Myocyte (in vitro differentiated cells): ENCODE measurements at regions not wholly inside any gene's neighbourhood (a gene's known extent, or its start where the extent isn't known, plus 50 kb on each side); places are given as distances from the start of the nearest gene placed in this dataset.

Experiments used
- DNase-seq: peaks from one replicate; pipeline ENCODE4 v3.0.0-alpha.2; 2012; ENCODE audit warnings: low read depth

GRCh38 chr12:71240946-71241345 lies 83.1 kb upstream of the TSPAN8 start:
- no peak for DNase-seq

GRCh38 chr12:71239731-71240130 lies 81.9 kb upstream of the TSPAN8 start:
- no peak for DNase-seq

GRCh38 chr12:71237128-71237527 lies 79.3 kb upstream of the TSPAN8 start:
- DNase-seq: no peak

GRCh38 chr12:71236133-71236660 lies 78.4 kb upstream of the TSPAN8 start:
- no peak for DNase-seq

- no peak for DNase-seq
These were observed 75.3 kb upstream of the TSPAN8 start for GRCh38 chr12:71233083-71233482.

- DNase-seq: no peak
These were observed 72.7 kb upstream of the TSPAN8 start for GRCh38 chr12:71230542-71230941.

GRCh38 chr12:71223139-71223538 lies 65.3 kb upstream of the TSPAN8 start:
- DNase-seq: no peak

GRCh38 chr12:71222436-71222835 lies 64.6 kb upstream of the TSPAN8 start:
- DNase-seq: no peak

GRCh38 chr12:71220260-71220659 lies 62.5 kb upstream of the TSPAN8 start:
- no peak for DNase-seq

GRCh38 chr12:71219224-71219623 lies 61.4 kb upstream of the TSPAN8 start:
- DNase-seq: no peak

- DNase-seq: no peak
These were observed 60.8 kb upstream of the TSPAN8 start for GRCh38 chr12:71218616-71219015.

GRCh38 chr12:71216725-71217579 lies 59.2 kb upstream of the TSPAN8 start:
- peak; percentile 49 for DNase-seq

GRCh38 chr12:71214511-71215285 lies 56.9 kb upstream of the TSPAN8 start:
- DNase-seq: no peak

- DNase-seq: no peak
These were observed 50.4 kb upstream of the TSPAN8 start for GRCh38 chr12:71208053-71208685.
